ENCODE measurements at regions not wholly inside any gene's neighbourhood (a gene's known extent, or its start where the extent isn't known, plus 50 kb on each side); places are given as distances from the start of the nearest gene placed in this dataset.
"Not testable (repeated sequence)": the region's sequence is repeated elsewhere in the genome, so short reads cannot be mapped to it uniquely, and the experiment has no call there.

- not testable (repeated sequence) for H3K9ac ChIP-seq (ENCODE audit: low read length); H3K4me1 ChIP-seq (ENCODE audit: control insufficient read depth, insufficient read depth, low read length); H3K36me3 ChIP-seq (ENCODE audit: control insufficient read depth, insufficient read depth, low read length); H3K27me3 ChIP-seq (ENCODE audit: control insufficient read depth, insufficient read depth, low read length); H3K27ac ChIP-seq (ENCODE audit: low read depth, low read length); H3K4me3 ChIP-seq (ENCODE audit: low read length)
These were observed 96.8 kb downstream of the FANCF start for GRCh38 chr11:22528612-22529429.

DNA sequence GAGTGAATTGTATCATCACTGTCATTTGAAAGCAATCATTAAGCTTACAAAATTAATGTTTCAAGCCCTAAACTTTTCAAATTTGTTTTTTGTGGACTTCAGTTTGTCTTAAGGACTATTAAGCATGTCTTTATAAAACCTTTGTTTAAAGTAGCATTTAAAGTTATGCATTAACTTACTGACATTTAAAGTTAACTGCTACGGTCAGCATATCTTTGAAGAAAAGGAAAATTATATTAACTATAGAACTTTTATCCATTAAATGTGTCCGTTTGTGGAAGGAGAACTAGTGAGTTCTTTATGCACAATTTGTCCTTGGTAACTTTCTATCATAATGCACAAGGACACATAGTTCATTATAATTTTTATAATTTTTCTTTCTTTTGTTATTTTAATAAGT lies 103.4 kb downstream of the FANCF start:
- Histone ChIP-seq H3K27me3 (ENCODE audit: control insufficient read depth, insufficient read depth, low read length) (no peaks in the 10 kb centered on the region), H3K27ac (ENCODE audit: low read depth, low read length) (no peak overlapping the region), H3K36me3 (ENCODE audit: control insufficient read depth, insufficient read depth, low read length) (no peaks in the 10 kb centered on the region), H3K4me1 (ENCODE audit: control insufficient read depth, insufficient read depth, low read length) (no peaks in the 10 kb centered on the region), H3K4me3 (ENCODE audit: low read length) (no peak overlapping the region), H3K9ac (ENCODE audit: low read length) (no peak overlapping the region)

DNA sequence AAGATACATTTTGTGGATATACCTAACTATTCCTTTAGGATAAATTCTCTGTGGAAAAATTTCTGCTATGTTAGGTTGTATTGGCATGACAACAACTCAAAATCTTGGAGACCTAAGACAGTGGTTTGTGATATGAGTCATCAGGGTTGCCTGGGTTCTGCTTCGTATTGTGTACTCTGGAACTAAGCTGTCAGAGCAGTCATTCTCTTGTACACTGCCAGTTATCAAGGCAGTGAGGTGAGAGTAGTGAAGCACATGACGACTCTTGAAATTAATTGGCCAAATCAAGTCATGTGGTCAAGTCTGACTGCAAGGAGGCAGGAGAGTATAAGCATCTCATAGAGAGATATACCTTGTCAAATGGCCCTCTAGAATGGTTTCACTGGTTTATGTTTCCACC lies 104.4 kb downstream of the FANCF start:
- Histone ChIP-seq H3K4me1 (ENCODE audit: control insufficient read depth, insufficient read depth, low read length) (no peaks in the 10 kb centered on the region), H3K36me3 (ENCODE audit: control insufficient read depth, insufficient read depth, low read length) (no peaks in the 10 kb centered on the region), H3K27ac (ENCODE audit: low read depth, low read length) (no peak overlapping the region)

GRCh38 chr11:22520521-22520920 lies 105.1 kb downstream of the FANCF start:
- no peaks in the 10 kb centered on the region for H3K27me3 ChIP-seq (ENCODE audit: control insufficient read depth, insufficient read depth, low read length)
- no peaks in the 10 kb centered on the region for H3K36me3 ChIP-seq (ENCODE audit: control insufficient read depth, insufficient read depth, low read length)
- no peak overlapping the region for H3K9ac ChIP-seq (ENCODE audit: low read length)
- no peaks in the 10 kb centered on the region for H3K4me1 ChIP-seq (ENCODE audit: control insufficient read depth, insufficient read depth, low read length)
- H3K4me3 ChIP-seq (ENCODE audit: low read length), result no peak overlapping the region
- H3K27ac ChIP-seq (ENCODE audit: low read depth, low read length), result no peak overlapping the region

More for the DNA sequence above, 104.4 kb downstream of the FANCF start:
- H3K4me3 ChIP-seq (ENCODE audit: low read length), result no peak overlapping the region
- H3K9ac ChIP-seq (ENCODE audit: low read length), result no peak overlapping the region
- no peaks in the 10 kb centered on the region for H3K27me3 ChIP-seq (ENCODE audit: control insufficient read depth, insufficient read depth, low read length)

GRCh38 chr11:22518344-22518743 lies 107.3 kb downstream of the FANCF start:
- not testable (repeated sequence) for H3K27ac ChIP-seq (ENCODE audit: low read depth, low read length); H3K9ac ChIP-seq (ENCODE audit: low read length); H3K27me3 ChIP-seq (ENCODE audit: control insufficient read depth, insufficient read depth, low read length); H3K4me3 ChIP-seq (ENCODE audit: low read length); H3K36me3 ChIP-seq (ENCODE audit: control insufficient read depth, insufficient read depth, low read length); H3K4me1 ChIP-seq (ENCODE audit: control insufficient read depth, insufficient read depth, low read length)

GRCh38 chr11:22516111-22516510 lies 109.5 kb downstream of the FANCF start:
- Histone ChIP-seq H3K4me3 (ENCODE audit: low read length) (no peak overlapping the region), H3K4me1 (ENCODE audit: control insufficient read depth, insufficient read depth, low read length) (no peaks in the 10 kb centered on the region), H3K27me3 (ENCODE audit: control insufficient read depth, insufficient read depth, low read length) (no peaks in the 10 kb centered on the region), H3K27ac (ENCODE audit: low read depth, low read length) (no peak overlapping the region), H3K36me3 (ENCODE audit: control insufficient read depth, insufficient read depth, low read length) (no peaks in the 10 kb centered on the region), H3K9ac (ENCODE audit: low read length) (no peak overlapping the region)

- Histone ChIP-seq H3K9ac (ENCODE audit: low read length) (no peak overlapping the region), H3K4me3 (ENCODE audit: low read length) (no peak overlapping the region), H3K27ac (ENCODE audit: low read depth, low read length) (no peak overlapping the region), H3K36me3 (ENCODE audit: control insufficient read depth, insufficient read depth, low read length) (no peaks in the 10 kb centered on the region), H3K4me1 (ENCODE audit: control insufficient read depth, insufficient read depth, low read length) (peaks cover 5% of the 10 kb centered on the region), H3K27me3 (ENCODE audit: control insufficient read depth, insufficient read depth, low read length) (no peaks in the 10 kb centered on the region)
These were observed 113.2 kb downstream of the FANCF start for GRCh38 chr11:22512457-22512856.

GRCh38 chr11:22510741-22511140 lies 114.9 kb downstream of the FANCF start:
- peaks cover 5% of the 10 kb centered on the region for H3K4me1 ChIP-seq (ENCODE audit: control insufficient read depth, insufficient read depth, low read length)
- no peaks in the 10 kb centered on the region for H3K27me3 ChIP-seq (ENCODE audit: control insufficient read depth, insufficient read depth, low read length)
- no peaks in the 10 kb centered on the region for H3K36me3 ChIP-seq (ENCODE audit: control insufficient read depth, insufficient read depth, low read length)
- no peak overlapping the region for H3K27ac ChIP-seq (ENCODE audit: low read depth, low read length)
- no peak overlapping the region for H3K4me3 ChIP-seq (ENCODE audit: low read length)
- H3K9ac ChIP-seq (ENCODE audit: low read length), result no peak overlapping the region

DNA sequence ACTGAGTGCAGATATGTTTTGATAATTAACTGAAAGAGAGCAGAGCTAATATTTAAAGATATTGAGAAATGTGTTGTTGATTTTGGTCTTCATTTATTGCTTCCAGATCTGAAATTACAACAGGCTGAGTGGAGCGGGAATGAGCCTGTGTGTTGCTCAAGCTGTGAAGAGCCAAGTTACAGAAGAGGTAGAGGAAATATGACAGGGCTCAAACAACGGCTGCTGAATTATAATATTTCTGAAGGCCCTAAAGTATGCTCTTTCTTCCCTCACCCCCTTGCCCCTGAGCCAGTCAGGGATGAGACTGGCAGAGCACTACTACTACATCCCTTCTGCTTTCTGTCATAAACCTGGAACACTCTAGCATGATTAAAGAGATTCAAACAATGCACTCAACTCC lies 115.6 kb downstream of the FANCF start:
- Histone ChIP-seq H3K4me1 (ENCODE audit: control insufficient read depth, insufficient read depth, low read length) (peaks cover 5% of the 10 kb centered on the region), H3K27ac (ENCODE audit: low read depth, low read length) (no peak overlapping the region), H3K9ac (ENCODE audit: low read length) (no peak overlapping the region), H3K27me3 (ENCODE audit: control insufficient read depth, insufficient read depth, low read length) (no peaks in the 10 kb centered on the region), H3K4me3 (ENCODE audit: low read length) (no peak overlapping the region), H3K36me3 (ENCODE audit: control insufficient read depth, insufficient read depth, low read length) (no peaks in the 10 kb centered on the region)

GRCh38 chr11:22508665-22509064 lies 117.0 kb downstream of the FANCF start:
- H3K27ac ChIP-seq (ENCODE audit: low read depth, low read length), result no peak overlapping the region
- no peak overlapping the region for H3K9ac ChIP-seq (ENCODE audit: low read length)
- H3K36me3 ChIP-seq (ENCODE audit: control insufficient read depth, insufficient read depth, low read length), result no peaks in the 10 kb centered on the region
- H3K4me3 ChIP-seq (ENCODE audit: low read length), result no peak overlapping the region
- peaks cover 5% of the 10 kb centered on the region for H3K4me1 ChIP-seq (ENCODE audit: control insufficient read depth, insufficient read depth, low read length)
- no peaks in the 10 kb centered on the region for H3K27me3 ChIP-seq (ENCODE audit: control insufficient read depth, insufficient read depth, low read length)

GRCh38 chr11:22497474-22497873 lies 128.1 kb downstream of the FANCF start:
- H3K27ac ChIP-seq (ENCODE audit: low read depth, low read length), result no peak overlapping the region
- no peak overlapping the region for H3K4me3 ChIP-seq (ENCODE audit: low read length)
- no peaks in the 10 kb centered on the region for H3K4me1 ChIP-seq (ENCODE audit: control insufficient read depth, insufficient read depth, low read length)
- no peaks in the 10 kb centered on the region for H3K27me3 ChIP-seq (ENCODE audit: control insufficient read depth, insufficient read depth, low read length)
- H3K9ac ChIP-seq (ENCODE audit: low read length), result no peak overlapping the region
- H3K36me3 ChIP-seq (ENCODE audit: control insufficient read depth, insufficient read depth, low read length), result no peaks in the 10 kb centered on the region

- Histone ChIP-seq H3K4me3 (ENCODE audit: low read length) (no peak overlapping the region), H3K27me3 (ENCODE audit: control insufficient read depth, insufficient read depth, low read length) (no peaks in the 10 kb centered on the region), H3K27ac (ENCODE audit: low read depth, low read length) (no peak overlapping the region), H3K36me3 (ENCODE audit: control insufficient read depth, insufficient read depth, low read length) (no peaks in the 10 kb centered on the region), H3K9ac (ENCODE audit: low read length) (no peak overlapping the region), H3K4me1 (ENCODE audit: control insufficient read depth, insufficient read depth, low read length) (no peaks in the 10 kb centered on the region)
These were observed 133.9 kb downstream of the FANCF start for GRCh38 chr11:22491555-22492225.
